Activated naive CD8-positive, alpha-beta T cell treated with anti-CD3 and anti-CD28 coated beads, Interleukin-2, amount 50 U/mL, for 16 hours (primary cell): ENCODE measurements at regions not wholly inside any gene's neighbourhood (a gene's known extent, or its start where the extent isn't known, plus 50 kb on each side); places are given as distances from the start of the nearest gene placed in this dataset.

Experiments
- DNase-seq: peaks from one replicate; pipeline ENCODE4 v3.0.0-alpha.2; 2020; ENCODE audit warnings: low read depth, low spot score

DNA sequence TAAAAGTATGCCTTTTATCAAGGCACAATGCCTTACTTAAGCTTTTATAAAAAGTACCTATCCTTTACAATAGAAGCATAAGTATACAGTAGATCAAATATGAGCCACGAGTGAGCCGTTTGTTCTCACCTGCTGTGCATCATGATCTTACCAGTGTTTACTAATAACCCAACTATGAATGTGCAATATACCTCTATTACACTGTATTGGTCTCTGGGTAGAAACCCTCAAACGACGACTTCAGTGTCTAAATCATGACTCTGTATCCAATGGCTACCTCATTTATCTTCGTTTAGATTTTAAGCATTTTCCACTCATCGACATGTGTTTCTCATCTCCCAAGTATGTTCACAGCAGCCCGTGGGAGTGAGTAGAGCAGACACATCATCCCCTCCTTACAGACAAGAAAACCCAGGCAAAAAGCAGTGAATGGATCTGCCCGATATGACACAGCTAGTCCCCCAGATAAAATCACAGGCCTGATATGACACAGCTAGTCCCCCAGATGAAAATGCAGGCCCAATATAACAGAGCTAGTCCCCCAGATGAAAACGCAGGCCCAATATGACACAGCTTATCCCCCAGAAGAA, 279.8 kb downstream of the TNS1 start:
- no peak for DNase-seq

DNA sequence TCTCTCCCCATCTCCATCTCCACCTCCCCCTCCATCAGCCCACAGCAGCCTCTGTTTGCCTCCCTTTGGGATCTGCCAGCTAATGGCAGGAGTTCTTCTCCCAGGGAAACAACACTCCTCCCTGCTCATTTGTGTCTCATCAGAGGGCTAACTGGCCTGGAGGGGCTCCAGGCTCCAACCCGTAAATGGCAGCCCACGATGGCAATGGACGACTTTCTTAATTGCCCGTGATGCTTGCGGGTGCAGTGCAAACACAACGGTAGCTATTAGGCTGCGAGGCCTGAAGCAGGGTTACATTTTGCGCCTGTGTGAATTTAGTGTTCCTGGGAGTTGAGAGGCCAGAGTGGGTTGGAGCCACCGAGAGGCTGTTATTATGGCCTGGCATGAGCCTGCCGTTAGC, 285.1 kb downstream of the TNS1 start:
- no peak for DNase-seq

DNA sequence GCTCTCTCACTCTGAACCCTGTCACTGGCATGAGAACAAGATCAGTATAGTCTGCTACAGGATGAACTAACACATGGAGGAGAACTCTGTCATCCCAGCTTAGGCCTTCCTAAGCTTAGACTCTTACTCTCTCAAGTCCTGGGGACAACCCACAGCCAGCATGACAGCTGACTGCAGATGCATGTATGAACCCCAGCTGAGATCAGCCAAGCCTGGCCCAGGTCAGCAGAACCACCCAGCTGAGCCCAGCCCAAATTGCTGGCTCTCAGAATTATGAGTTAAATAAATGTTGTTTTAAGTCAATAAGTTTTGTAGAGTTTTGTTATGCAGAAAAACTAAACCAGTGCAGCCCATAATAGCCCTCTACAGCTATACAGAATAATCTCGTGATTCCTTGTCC, 287.3 kb downstream of the TNS1 start:
- no peak for DNase-seq

DNA sequence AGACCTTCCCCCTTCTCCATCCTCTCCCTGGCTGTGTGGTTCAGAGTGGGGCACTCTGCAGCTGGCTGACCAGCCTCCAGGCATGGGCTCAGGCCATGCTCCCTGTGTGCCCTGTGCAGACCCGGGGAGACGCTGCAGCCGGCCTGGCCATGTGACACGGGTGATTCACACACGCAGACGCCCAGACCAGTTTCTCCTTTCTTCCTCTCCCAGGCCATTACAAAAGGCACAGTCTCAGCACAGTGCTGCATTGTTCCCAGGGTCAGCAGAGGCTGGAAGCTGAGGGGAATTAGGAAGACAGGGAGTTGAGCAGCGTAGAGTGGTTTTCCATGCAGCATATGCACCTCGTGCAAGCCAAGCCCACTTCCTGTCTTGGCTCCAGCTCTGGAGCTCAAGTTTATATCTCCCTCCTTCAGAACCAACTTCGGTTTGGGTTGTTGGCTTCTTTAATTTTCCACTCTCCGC, 288.5 kb downstream of the TNS1 start:
- DNase-seq = no peak

DNA sequence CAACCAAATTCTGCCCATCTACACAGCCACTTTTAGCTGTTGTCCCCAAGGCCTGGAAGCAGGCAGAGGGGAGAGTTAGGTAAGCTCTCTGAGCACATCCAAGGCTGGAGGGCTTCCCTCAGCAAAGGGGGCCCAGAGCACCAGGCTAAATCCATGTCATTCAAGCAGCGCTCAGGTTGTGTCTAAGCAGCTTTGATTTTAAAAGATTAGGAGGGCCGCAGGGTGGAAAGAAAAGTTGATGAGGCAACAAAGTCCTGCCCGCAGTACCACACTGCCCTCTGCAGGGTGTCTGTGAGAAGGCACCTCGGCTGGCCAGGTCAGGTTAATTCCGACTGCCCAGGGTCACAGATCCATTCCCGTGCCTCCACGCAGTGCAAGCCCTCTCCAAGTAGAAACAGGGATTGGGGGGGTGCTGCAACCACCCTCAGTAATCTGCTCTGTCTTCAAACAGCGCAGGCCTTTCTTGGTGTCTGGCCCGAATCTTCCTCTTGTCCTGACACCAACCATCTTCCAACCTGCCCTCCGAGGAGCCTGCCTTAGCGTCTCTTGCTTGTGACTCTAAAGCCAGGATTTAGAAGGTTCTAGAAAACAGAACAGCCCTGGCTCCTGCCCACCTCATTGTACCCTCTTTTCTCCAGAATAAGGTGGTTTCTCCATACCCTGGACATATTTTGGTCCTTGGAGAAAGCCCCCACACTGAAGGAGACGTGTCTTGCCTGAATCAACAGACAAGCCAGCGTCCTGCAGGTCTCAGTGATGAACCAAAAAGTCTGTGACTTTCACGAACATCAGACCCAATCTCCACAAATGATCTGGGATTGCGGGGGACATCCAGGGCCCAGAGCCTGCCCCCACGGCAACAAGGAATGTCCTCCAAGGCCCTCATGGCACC, 289.2 kb downstream of the TNS1 start:
- peak; percentile 32 for DNase-seq

DNA sequence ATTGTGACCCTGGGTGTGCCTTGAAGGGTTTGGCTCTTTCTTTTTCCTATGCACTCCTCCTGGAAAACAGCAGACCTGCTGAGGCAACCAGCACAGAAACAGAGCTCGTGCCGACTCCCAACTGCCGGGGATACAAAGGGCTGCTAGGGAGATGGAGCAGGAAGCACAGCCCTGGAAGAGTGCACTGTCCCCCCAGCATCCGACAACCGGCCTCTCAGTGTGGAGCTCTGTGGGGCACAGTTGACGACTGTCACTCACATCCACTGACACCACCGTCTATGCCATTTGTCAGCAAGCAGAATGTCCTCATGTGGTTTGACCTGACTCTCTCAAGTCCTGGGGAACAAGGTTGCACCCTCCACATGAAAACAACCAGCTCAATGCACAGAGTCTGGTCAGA, 290.4 kb downstream of the TNS1 start:
- DNase-seq = no peak

DNA sequence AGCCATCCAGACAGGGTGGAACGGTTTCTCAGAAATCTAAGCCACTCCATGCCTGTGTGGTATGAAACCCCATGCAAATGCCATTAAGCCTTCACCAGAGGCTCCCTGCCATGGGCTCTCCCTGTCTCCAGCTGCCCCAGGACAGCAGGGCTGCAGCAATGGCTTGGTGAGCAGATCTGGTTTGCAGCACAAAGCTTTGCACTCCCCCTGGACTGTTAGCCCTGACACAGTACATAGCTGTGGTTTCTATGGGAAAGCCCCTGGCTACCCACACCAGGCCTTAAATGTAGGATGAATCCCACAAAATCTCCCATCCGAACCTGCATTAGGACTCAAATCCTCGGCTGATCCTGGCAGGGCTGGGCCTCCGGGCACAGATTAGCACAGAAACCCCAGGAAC, 291.6 kb downstream of the TNS1 start:
- DNase-seq = no peak

DNA sequence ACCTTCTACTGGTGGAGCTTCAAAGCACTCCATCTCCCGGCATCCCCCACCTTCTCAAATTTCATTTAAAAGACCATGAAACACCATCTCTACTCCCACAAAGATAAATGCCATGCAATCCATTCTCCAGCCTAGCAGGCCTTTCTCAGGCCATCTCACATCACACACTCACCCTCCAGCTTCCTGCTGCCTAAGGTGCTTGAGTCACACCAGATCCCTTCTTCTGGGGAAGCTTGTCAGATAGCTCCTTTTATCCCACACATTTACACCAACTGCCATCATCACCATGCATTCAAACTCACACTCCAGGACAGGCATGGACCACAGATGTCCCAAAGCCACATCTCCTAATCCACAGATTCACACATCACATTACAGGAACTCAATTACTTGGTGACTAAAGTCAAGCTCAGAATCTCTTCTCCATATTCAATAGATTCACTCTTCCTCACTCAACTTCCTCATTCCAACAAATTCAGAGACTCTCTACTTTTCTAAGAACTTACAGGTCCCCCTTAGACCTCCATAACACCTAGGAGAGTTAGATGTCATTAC, 292.5 kb downstream of the TNS1 start:
- DNase-seq = no peak

DNA sequence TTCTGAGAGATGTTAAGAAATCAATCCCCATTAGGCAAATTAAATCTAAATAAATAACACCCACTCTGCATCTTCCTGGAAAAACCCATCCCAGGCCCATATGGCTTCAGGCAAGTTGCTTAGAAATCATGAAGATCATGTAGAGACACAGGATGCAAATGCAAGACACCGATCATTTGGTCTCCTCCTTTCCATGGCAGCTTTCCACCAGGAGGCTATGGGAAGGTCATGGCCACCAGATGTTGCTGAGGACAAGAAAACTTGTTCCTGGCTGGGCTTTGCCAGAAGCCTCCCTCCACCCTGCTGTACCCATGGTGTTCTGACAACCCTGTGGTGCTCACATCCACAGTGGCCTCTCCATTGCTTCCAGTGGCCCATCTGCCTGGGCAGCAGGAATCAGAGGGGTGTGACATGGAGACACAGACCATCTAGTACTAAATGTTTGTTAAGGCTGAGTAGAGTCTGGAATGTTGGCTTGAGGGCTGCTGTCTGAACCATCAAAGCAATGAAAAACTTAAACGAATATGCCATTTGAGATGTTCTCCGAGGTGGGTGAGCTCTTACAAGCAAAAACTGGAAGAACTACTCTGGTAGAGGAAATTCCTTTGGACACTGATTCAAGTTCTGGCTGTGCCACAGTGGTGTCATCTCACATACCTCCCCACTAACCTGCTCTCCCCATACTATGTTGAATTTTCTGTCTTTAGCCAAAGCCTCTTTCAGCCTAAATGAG, 293.2 kb downstream of the TNS1 start:
- no peak for DNase-seq

DNA sequence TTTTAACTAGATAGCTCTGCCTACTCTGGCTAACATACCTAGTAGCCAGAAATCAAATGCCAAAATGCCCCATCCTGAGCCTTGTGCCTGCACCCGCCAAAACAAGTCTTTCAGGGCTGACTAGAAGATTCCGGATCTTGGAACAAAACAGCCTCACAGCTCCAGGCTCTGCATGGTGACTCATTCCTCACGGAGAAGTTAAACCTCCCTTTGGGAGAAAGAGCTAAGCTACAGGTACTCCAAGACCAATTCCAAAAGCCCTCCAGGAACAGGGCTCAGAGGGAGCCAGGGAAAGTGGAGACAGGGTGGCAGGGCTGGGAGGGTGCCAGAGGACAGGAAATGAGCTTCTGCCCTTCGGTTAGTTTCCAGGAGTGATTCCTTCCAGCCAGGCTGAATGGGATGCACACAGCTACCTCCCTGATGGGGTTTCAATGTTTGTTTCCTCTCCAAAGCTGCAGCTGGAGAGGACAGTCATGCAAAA, 295.6 kb downstream of the TNS1 start:
- DNase-seq = no peak

DNA sequence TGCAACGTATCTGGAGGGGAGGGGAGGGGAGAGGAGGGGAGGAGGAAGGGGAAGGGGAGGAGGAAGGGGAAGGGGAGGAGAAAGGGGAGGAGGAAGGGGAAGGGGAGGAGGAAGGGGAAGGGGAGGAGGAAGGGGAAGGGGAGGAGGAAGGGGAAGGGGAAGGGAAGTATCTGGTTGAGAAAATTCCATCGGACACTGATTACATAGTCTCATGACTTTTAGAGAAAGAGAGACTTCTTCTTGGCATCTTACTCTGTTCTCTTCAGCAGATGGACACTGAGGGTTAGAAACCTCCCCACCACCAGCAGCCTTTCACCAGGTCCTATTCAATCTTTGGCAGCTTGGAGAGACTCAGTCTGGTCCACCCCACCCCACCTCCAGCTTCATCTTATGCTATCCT, 296.3 kb downstream of the TNS1 start:
- no peak for DNase-seq

DNA sequence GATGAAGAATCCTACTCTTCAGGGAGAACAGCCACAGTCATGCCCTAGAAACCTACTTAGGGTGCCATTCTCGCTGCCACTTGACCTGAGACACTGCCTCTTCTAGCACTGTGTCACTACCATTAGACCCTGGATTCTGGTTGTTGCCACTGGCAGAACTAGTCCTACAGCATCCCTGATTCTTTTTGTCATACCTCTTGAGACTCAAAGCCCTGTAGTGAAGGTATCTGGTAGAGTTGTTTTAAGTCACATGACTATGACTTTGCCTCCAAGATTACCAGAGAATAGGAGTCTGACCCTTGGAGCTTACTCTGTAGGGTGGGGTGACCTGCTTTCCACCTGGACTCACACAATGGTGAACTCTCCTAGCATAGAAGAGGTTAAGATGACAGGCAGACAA, 296.7 kb downstream of the TNS1 start:
- no peak for DNase-seq

DNA sequence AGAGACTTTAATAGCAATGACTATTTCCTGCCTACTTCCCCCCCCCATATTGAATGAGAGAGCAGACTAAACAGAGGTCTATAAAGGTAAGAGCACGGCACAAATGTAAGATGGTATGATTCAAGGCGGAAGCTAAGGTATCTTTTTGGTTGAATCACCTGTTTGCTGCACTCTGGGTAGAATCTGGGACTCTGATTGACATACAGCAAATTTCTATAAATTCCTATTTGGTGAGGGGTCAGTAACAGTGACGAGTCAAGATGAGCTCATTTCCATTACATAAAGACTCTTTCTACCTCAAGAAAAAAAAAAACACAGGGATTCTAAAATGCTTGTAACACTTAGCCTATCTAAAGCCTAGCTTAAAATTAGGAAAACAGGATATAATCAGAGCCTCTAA, 297.3 kb downstream of the TNS1 start:
- DNase-seq = no peak

DNA sequence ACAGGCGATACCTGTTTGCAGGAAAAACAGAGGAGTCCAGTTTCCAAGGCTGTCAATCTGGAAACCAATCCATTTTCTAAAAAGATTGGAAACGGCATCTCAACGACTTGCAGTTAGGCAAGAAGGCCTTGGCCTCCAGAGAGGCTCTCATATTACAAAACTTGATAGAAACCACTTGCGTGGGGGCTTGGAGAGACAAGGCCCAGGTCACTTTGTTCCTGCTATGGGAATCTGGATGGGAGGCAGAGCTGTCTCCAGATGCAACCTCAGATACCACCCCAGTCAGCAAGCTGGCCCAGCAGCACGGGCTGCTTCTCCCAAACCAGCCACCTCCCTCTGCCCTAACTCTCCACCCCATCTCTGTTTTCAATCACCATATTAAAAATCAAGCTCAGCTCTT, 298.8 kb downstream of the TNS1 start:
- no peak for DNase-seq

DNA sequence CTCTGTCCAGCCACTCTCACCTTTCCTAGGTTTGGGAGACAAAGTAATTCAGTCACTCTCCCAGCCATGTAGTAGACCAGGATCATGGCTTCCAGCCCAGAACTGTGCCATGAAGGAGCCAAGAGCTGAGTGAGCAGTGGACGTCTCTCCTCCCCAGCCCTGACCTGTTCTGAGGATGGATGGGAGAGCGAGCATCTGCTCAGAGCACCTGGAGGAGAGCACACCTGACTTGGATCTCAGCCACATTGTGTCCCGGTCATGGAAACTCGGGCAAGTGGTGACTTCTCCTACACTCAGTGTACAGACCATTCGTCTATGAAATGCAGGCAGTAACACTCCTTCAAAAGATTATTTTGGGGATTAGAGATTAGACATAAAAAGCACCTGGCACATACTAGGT, 299.7 kb downstream of the TNS1 start:
- no peak for DNase-seq

DNA sequence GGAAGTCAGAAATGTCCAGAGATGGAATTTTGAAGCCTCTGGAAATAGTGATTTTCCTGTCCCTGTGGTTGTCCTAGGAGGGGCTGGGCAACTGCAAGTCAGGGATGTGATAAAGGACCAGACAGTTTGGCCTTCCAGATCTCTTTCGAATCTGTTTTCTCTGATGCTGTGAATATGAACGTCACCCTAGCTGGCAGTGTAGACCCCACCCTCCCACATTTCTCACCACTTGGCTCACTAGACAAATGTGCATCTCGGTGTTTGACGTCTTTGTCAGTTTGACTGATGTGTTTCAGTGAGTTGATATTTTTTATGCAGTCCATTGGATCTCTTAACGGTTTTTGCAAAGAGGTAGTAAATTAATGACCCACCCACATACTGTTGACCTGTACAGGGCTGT, 301.2 kb downstream of the TNS1 start:
- no peak for DNase-seq

DNA sequence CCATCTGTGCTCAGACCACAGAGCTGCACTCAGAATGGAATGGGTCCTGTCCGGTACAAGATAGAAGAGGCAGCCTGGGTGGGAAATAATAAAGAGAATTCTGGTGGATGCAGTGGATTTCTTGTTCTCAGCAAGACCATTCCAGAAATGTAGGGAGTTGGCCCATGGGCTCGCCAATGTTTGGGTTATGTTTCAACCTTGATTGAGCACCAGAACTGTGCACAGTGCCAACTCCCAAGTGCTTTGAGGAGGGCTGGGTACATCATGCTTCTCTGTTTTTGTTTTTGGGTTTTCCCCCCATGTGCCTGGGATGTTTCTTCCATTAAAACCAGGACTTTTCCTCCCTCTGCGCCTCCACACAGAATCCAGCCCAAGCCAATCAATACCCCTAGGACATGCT, 304.1 kb downstream of the TNS1 start:
- DNase-seq = no peak

DNA sequence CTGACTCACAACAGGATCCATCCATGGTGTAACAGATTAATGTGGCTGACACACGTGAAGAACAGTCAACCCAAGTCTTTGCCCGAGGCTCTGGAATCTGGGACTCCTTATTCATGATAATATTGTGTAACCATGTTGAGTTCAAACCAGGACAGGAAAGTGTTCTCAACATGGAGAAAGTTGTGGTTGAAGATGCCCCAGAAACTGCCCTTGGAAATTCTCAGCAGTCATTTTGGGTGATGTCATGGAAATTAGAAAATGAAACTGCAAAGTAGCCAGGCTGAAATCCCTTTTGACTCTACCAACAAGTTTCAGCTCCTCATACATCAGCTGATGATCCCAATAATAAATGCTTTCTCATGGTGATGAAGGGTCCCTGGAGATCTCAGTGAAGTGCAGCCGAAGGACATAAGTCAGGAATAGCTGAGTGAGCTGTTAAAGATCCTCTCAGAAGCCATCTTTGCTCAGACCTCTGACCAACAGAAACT, 307.7 kb downstream of the TNS1 start:
- no peak for DNase-seq

DNA sequence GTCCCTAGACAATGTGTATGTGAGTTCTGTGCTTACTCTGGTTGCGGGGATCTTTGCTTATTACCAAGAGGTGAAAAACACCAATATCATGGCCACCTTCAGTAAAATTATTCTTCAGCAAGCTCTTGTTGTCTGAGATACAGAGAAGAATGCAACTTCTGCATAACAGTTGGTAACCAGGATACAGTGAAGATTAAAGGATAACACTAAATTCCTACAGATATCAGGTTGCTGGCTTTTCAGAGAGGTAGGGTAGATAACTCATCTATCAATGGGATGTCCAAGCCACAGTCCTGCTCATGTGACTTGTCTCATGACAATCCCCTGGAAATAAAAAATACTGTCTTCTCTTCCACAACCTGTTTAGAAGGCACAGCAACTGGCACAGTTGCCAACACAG, 308.5 kb downstream of the TNS1 start:
- no peak for DNase-seq

DNA sequence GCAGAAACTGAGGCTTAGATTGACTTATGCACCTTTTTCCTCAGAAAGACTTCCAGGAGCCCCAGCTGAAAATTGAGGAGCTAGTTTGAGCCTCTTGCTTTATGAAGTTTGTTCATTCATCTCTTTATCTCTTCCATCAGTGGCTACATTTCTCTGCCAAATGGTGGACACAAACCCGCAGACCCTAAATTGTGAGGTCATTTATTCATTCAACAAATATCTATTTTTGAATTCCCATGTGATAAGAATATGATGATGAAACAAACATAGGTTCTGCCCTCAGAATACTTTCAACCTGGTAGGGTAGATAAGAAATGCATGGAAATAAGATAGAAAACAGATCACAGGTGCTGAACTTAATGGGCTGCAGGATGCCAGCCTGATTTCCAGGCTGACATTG, 309.4 kb downstream of the TNS1 start:
- DNase-seq = no peak

DNA sequence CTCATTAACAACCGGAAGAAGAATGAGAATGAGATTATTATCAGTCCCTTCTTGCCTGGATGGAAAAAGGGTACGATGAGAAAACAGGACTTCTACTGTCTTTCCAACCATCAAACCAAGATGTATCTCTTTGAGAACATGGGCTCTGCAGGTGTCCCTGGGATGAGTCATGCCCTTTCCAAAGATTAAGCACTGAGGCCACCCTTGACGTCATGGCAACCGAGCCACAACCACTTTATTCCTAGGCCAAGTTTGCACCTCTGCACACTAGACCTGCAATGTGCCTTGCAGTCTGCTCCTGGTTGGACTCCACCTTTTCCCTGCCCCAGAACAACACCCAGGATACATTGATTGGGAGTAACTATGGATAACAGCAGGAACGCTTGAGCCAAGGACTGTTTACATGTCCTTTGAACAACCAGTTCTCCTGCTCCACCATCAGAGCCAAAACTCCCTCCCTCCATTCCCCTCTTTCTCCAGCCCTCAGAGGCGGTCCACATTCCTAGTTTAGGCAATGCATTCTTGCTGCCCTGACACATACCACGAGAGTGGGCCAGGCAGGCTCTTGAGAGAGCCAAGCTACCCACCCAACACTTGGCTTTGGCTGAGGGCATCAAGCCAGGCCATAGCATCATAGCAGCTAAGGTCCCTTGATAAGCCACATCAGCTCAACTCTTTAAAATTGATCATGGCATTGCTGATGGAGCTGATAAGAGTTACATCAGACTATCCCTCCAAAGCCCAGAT, 310.7 kb downstream of the TNS1 start:
- no peak for DNase-seq
